Esophagus muscularis mucosa (tissue), 4 donors: ENCODE measurements at regions not wholly inside any gene's neighbourhood (a gene's known extent, or its start where the extent isn't known, plus 50 kb on each side); places are given as distances from the start of the nearest gene placed in this dataset.

Experiments
- EP300 ChIP-seq: sonication (generic); formaldehyde crosslinking; IDR thresholded peaks from one replicate; pipeline ENCODE4 v1.6.1; 2017; ENCODE audit warnings: antibody characterized with exemption
- POLR2A ChIP-seq: fragments of 450-650 bp; IDR thresholded peaks from one replicate; pipeline ENCODE4 v1.6.1; 2017; ENCODE audit warnings: antibody characterized with exemption, moderate library complexity, mild to moderate bottlenecking, low read depth
- POLR2AphosphoS5 ChIP-seq, 2 donors: sonication (generic); formaldehyde crosslinking; IDR thresholded peaks; one replicate each; pipeline ENCODE4 v1.6.1; 2017; ENCODE audit warnings: antibody characterized with exemption in 2 of 2
- TF ChIP-seq, protein P1 (sequence below), 3 experiments: fragments of 200-600 bp in 2 of 3; fragments of 450-650 bp in 1 of 3; sonication (generic) in 2 of 3; IDR thresholded peaks; one replicate each; pipeline ENCODE4 v1.5.1; 2017 to 2019; ENCODE audit warnings: antibody characterized with exemption in 3 of 3, mild to moderate bottlenecking in 2 of 3, moderate library complexity in 1 of 3

DNA sequence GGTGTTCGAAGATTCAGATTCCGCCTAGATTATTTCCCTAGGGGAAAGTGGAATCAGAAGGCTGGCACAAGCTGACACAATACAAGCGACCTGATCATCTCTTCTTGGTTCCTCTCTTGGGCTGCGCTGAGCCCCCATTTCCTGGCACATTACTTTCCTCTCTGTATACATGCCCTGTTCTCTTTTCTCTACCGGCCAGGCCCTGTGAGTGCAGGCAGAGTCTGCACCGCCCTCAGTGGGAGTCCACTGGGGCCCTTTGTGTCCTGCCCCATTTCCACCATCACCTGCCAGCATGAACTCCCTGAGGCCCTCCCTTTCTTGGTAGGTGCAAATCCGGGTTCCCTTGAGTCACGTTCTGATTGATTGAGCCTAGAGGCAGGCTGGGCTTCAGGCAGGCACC, 287.9 kb downstream of the MSX2 start:
- TF ChIP-seq POLR2A (no peak), POLR2AphosphoS5 (IDR thresholded peaks at IDR 0.05) (no peak), EP300 (no peak)
- TF ChIP-seq, protein P1, sequence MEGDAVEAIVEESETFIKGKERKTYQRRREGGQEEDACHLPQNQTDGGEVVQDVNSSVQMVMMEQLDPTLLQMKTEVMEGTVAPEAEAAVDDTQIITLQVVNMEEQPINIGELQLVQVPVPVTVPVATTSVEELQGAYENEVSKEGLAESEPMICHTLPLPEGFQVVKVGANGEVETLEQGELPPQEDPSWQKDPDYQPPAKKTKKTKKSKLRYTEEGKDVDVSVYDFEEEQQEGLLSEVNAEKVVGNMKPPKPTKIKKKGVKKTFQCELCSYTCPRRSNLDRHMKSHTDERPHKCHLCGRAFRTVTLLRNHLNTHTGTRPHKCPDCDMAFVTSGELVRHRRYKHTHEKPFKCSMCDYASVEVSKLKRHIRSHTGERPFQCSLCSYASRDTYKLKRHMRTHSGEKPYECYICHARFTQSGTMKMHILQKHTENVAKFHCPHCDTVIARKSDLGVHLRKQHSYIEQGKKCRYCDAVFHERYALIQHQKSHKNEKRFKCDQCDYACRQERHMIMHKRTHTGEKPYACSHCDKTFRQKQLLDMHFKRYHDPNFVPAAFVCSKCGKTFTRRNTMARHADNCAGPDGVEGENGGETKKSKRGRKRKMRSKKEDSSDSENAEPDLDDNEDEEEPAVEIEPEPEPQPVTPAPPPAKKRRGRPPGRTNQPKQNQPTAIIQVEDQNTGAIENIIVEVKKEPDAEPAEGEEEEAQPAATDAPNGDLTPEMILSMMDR (IDR thresholded peaks at IDR 0.05): no peak
